ENCODE measurements at regions not wholly inside any gene's neighbourhood (a gene's known extent, or its start where the extent isn't known, plus 50 kb on each side); places are given as distances from the start of the nearest gene placed in this dataset.
A peak's percentile ranks its signal among the peaks of the same experiment; 100 is the strongest.
"Not testable (repeated sequence)": the region's sequence is repeated elsewhere in the genome, so short reads cannot be mapped to it uniquely, and the experiment has no call there.

- H3K4me1 Mint-ChIP-seq (ENCODE audit: low read depth); H3K27me3 Mint-ChIP-seq (ENCODE audit: low read depth); DNase-seq (ENCODE audit: low spot score); H3K4me3 Mint-ChIP-seq (ENCODE audit: low read depth); intact Hi-C loops (cut with micrococcal nuclease); H3K9me3 Mint-ChIP-seq; H3K27ac Mint-ChIP-seq; H3K36me3 Mint-ChIP-seq (ENCODE audit: low read depth): not testable (repeated sequence)
Observed at GRCh38 chrX:123788193-123788592, 55.3 kb upstream of the THOC2 start.

- Mint-ChIP-seq H3K4me1 (ENCODE audit: low read depth) (no peaks in the 10 kb centered on the region), H3K27ac (no peak overlapping the region)
- intact Hi-C loops (cut with micrococcal nuclease), result no loop called here
Observed at GRCh38 chrX:123788744-123789143, 55.9 kb upstream of the THOC2 start.

GRCh38 chrX:123797543-123798447, 62.1 kb upstream of the XIAP start:
- intact Hi-C loops (cut with micrococcal nuclease), result no loop called here
- H3K9me3 Mint-ChIP-seq, result no peaks in the 10 kb centered on the region
- H3K27ac Mint-ChIP-seq, result no peak overlapping the region
- H3K36me3 Mint-ChIP-seq (ENCODE audit: low read depth), result no peaks in the 10 kb centered on the region
- no peaks in the 10 kb centered on the region for H3K27me3 Mint-ChIP-seq (ENCODE audit: low read depth)
- no peak overlapping the region for H3K4me3 Mint-ChIP-seq (ENCODE audit: low read depth)
- no peak for DNase-seq (ENCODE audit: low spot score)
- no peaks in the 10 kb centered on the region for H3K4me1 Mint-ChIP-seq (ENCODE audit: low read depth)

More at GRCh38 chrX:123788744-123789143, 55.9 kb upstream of the THOC2 start:
- no peak overlapping the region for H3K4me3 Mint-ChIP-seq (ENCODE audit: low read depth)
- no peaks in the 10 kb centered on the region for H3K9me3 Mint-ChIP-seq
- H3K27me3 Mint-ChIP-seq (ENCODE audit: low read depth), result no peaks in the 10 kb centered on the region
- no peaks in the 10 kb centered on the region for H3K36me3 Mint-ChIP-seq (ENCODE audit: low read depth)
- DNase-seq (ENCODE audit: low spot score), result no peak

GRCh38 chrX:123798706-123799430, 61.0 kb upstream of the XIAP start:
- H3K36me3 Mint-ChIP-seq (ENCODE audit: low read depth); H3K4me3 Mint-ChIP-seq (ENCODE audit: low read depth); H3K4me1 Mint-ChIP-seq (ENCODE audit: low read depth); DNase-seq (ENCODE audit: low spot score); H3K27me3 Mint-ChIP-seq (ENCODE audit: low read depth); intact Hi-C loops (cut with micrococcal nuclease); H3K27ac Mint-ChIP-seq; H3K9me3 Mint-ChIP-seq: not testable (repeated sequence)

GRCh38 chrX:123801901-123802300, 58.0 kb upstream of the XIAP start:
- Mint-ChIP-seq H3K4me1 (ENCODE audit: low read depth) (peaks cover 5% of the 10 kb centered on the region), H3K36me3 (ENCODE audit: low read depth) (no peaks in the 10 kb centered on the region), H3K4me3 (ENCODE audit: low read depth) (no peak overlapping the region), H3K9me3 (no peaks in the 10 kb centered on the region), H3K27me3 (ENCODE audit: low read depth) (no peaks in the 10 kb centered on the region), H3K27ac (no peak overlapping the region)
- intact Hi-C loops (cut with micrococcal nuclease), result no loop called here
- no peak for DNase-seq (ENCODE audit: low spot score)

GRCh38 chrX:123803331-123803983, 56.4 kb upstream of the XIAP start:
- no peaks in the 10 kb centered on the region for H3K9me3 Mint-ChIP-seq
- H3K27me3 Mint-ChIP-seq (ENCODE audit: low read depth), result no peaks in the 10 kb centered on the region
- no peaks in the 10 kb centered on the region for H3K36me3 Mint-ChIP-seq (ENCODE audit: low read depth)
- H3K4me1 Mint-ChIP-seq (ENCODE audit: low read depth), result peaks cover 5% of the 10 kb centered on the region
- H3K4me3 Mint-ChIP-seq (ENCODE audit: low read depth), result no peak overlapping the region
- no peak for DNase-seq (ENCODE audit: low spot score)
- peak overlapping the region; percentile 7 for H3K27ac Mint-ChIP-seq
- intact Hi-C loops (cut with micrococcal nuclease), result no loop called here

GRCh38 chrX:123803984-123804365, 55.9 kb upstream of the XIAP start:
- H3K36me3 Mint-ChIP-seq (ENCODE audit: low read depth); H3K4me3 Mint-ChIP-seq (ENCODE audit: low read depth); DNase-seq (ENCODE audit: low spot score); H3K4me1 Mint-ChIP-seq (ENCODE audit: low read depth); H3K27ac Mint-ChIP-seq; H3K9me3 Mint-ChIP-seq; intact Hi-C loops (cut with micrococcal nuclease); H3K27me3 Mint-ChIP-seq (ENCODE audit: low read depth): not testable (repeated sequence)

- H3K36me3 Mint-ChIP-seq (ENCODE audit: low read depth), result no peaks in the 10 kb centered on the region
- intact Hi-C loops (cut with micrococcal nuclease), result no loop called here
- DNase-seq (ENCODE audit: low spot score), result no peak
- no peak overlapping the region for H3K27ac Mint-ChIP-seq
- H3K4me1 Mint-ChIP-seq (ENCODE audit: low read depth), result peaks cover 5% of the 10 kb centered on the region
- no peaks in the 10 kb centered on the region for H3K27me3 Mint-ChIP-seq (ENCODE audit: low read depth)
- H3K9me3 Mint-ChIP-seq, result no peaks in the 10 kb centered on the region
- H3K4me3 Mint-ChIP-seq (ENCODE audit: low read depth), result no peak overlapping the region
Observed at GRCh38 chrX:123807835-123808416, 51.9 kb upstream of the XIAP start.

GRCh38 chrX:123809854-123810375, 49.9 kb upstream of the XIAP start:
- Mint-ChIP-seq H3K36me3 (ENCODE audit: low read depth) (no peaks in the 10 kb centered on the region), H3K9me3 (no peaks in the 10 kb centered on the region), H3K4me3 (ENCODE audit: low read depth) (no peak overlapping the region), H3K4me1 (ENCODE audit: low read depth) (no peaks in the 10 kb centered on the region), H3K27ac (no peak overlapping the region), H3K27me3 (ENCODE audit: low read depth) (no peaks in the 10 kb centered on the region)
- DNase-seq (ENCODE audit: low spot score), result no peak
- intact Hi-C loops (cut with micrococcal nuclease), result no loop called here
